GM12891 (cell line): ENCODE measurements at regions not wholly inside any gene's neighbourhood (a gene's known extent, or its start where the extent isn't known, plus 50 kb on each side); places are given as distances from the start of the nearest gene placed in this dataset.

Source experiments
- PAX5 ChIP-seq: IDR thresholded peaks from 2 replicates; pipeline ENCODE4 v1.6.1; 2011; ENCODE audit warnings: low read length, moderate library complexity, mild to moderate bottlenecking; ENCODE audit not compliant: insufficient read depth, severe bottlenecking
- POLR2A ChIP-seq: IDR thresholded peaks from 2 replicates; pipeline ENCODE4 v1.6.1; 2011; ENCODE audit warnings: low read depth, low read length, control low read depth
- POLR2AphosphoS5 ChIP-seq: IDR thresholded peaks from 2 replicates; pipeline ENCODE4 v1.6.1; 2011; ENCODE audit warnings: low read depth, low read length, control low read depth
- POU2F2 ChIP-seq: IDR thresholded peaks from 2 replicates; pipeline ENCODE4 v1.6.1; 2011; ENCODE audit warnings: low read depth, mild to moderate bottlenecking, control low read depth, low read length, moderate library complexity
- SPI1 ChIP-seq: IDR thresholded peaks from 2 replicates; pipeline ENCODE4 v1.6.1; 2011; ENCODE audit warnings: low read depth, low read length, control low read depth
- TAF1 ChIP-seq: IDR thresholded peaks from 2 replicates; pipeline ENCODE4 v1.6.1; 2011; ENCODE audit warnings: low read depth, low read length, control low read depth

DNA sequence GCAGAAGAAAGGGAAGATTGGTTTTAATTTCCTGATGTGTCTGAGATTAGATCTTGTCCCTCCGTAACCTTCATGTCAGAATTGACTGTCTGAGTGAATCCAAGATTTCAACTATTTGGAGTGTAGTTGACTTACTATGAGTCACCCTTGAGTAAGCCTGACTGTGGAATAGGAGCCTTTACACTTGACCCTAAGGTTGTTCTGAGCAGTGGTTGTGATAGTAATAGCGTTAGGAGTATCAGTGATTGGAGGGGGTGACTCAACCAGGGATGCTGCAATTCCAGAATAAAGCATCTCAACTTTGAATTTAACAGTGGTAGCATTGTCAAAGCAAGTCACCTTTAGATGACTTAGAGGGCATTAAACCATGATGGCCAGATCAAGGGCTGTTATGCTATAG, 979.5 kb upstream of the FAM98A start:
- no peak for TF ChIP-seq POLR2AphosphoS5
- no peak for TF ChIP-seq POLR2A
- TF ChIP-seq TAF1, result no peak
- no peak for TF ChIP-seq PAX5
- no peak for TF ChIP-seq SPI1
- no peak for TF ChIP-seq POU2F2
